KG1 (cell line): ENCODE measurements at regions not wholly inside any gene's neighbourhood (a gene's known extent, or its start where the extent isn't known, plus 50 kb on each side); places are given as distances from the start of the nearest gene placed in this dataset.
"Not testable (repeated sequence)": the region's sequence is repeated elsewhere in the genome, so short reads cannot be mapped to it uniquely, and the experiment has no call there.

ENCODE experiments used
- DNase-seq: peaks from one replicate; lab custom pipeline; 2025; lab: John Stamatoyannopoulos, UW

- DNase-seq = no peak
Observed at GRCh38 chr9:7467186-7467585, 332.4 kb downstream of the DMAC1 start.

GRCh38 chr9:7461791-7462190 lies 337.8 kb downstream of the DMAC1 start:
- DNase-seq = no peak

GRCh38 chr9:7456793-7457530 lies 342.6 kb downstream of the DMAC1 start:
- DNase-seq = no peak

- no peak for DNase-seq
Observed at GRCh38 chr9:7456377-7456776, 343.2 kb downstream of the DMAC1 start.

GRCh38 chr9:7454624-7455023 lies 345.0 kb downstream of the DMAC1 start:
- DNase-seq = no peak

GRCh38 chr9:7452378-7452777 lies 347.2 kb downstream of the DMAC1 start:
- no peak for DNase-seq

- no peak for DNase-seq
Observed at GRCh38 chr9:7451062-7451461, 348.5 kb downstream of the DMAC1 start.

GRCh38 chr9:7443541-7443940 lies 356.0 kb downstream of the DMAC1 start:
- no peak for DNase-seq

GRCh38 chr9:7439355-7439995 lies 360.1 kb downstream of the DMAC1 start:
- DNase-seq = no peak

- DNase-seq = no peak
Observed at GRCh38 chr9:7436754-7437153, 362.8 kb downstream of the DMAC1 start.

GRCh38 chr9:7433508-7434292 lies 365.9 kb downstream of the DMAC1 start:
- no peak for DNase-seq

- DNase-seq = no peak
Observed at GRCh38 chr9:7432989-7433388, 366.6 kb downstream of the DMAC1 start.

- not testable (repeated sequence) for DNase-seq
Observed at GRCh38 chr9:7417397-7417796, 382.2 kb downstream of the DMAC1 start.

- DNase-seq = no peak
Observed at GRCh38 chr9:7415836-7416235, 383.7 kb downstream of the DMAC1 start.

GRCh38 chr9:7408845-7409244 lies 390.7 kb downstream of the DMAC1 start:
- no peak for DNase-seq

- no peak for DNase-seq
Observed at GRCh38 chr9:7407246-7407645, 392.3 kb downstream of the DMAC1 start.

GRCh38 chr9:7405924-7406604 lies 393.5 kb downstream of the DMAC1 start:
- no peak for DNase-seq

- no peak for DNase-seq
Observed at GRCh38 chr9:7403839-7404487, 395.6 kb downstream of the DMAC1 start.

- no peak for DNase-seq
Observed at GRCh38 chr9:7403028-7403389, 396.6 kb downstream of the DMAC1 start.

GRCh38 chr9:7402334-7403027 lies 397.1 kb downstream of the DMAC1 start:
- no peak for DNase-seq

GRCh38 chr9:7401116-7401515 lies 398.5 kb downstream of the DMAC1 start:
- no peak for DNase-seq
